NCI-H1092 (cell line): ENCODE measurements at regions not wholly inside any gene's neighbourhood (a gene's known extent, or its start where the extent isn't known, plus 50 kb on each side); places are given as distances from the start of the nearest gene placed in this dataset.
"Not testable (repeated sequence)": the region's sequence is repeated elsewhere in the genome, so short reads cannot be mapped to it uniquely, and the experiment has no call there.

Experiments used
- DNase-seq: peaks from one replicate; lab custom pipeline; 2025; lab: John Stamatoyannopoulos, UW

DNA sequence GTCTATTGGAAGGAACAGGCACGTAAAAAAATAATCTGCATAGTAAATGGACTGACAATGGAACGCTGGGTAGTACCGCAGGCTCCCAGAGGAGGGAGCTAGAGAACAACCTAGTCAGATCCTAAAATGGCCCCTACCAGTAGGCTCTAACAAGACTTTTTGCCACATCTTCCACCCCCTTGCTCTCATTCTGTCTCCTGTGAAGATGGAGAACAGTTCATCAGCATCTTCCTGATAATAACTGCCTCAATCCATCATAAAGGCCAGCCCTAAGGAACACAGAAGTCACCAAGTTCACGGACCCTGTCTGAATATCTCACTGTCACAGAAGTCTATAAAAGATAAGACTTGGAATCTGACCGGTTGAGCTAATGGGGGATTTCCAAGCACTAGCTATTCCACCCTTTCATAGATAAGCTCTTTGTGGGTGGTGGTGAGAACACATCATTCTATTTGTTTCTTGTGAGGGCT is 133.4 kb downstream of the SLC1A3 start:
- DNase-seq = no peak

GRCh38 chr5:36740259-36740898 is 134.0 kb downstream of the SLC1A3 start:
- DNase-seq = no peak

GRCh38 chr5:36741128-36741527 is 134.7 kb downstream of the SLC1A3 start:
- no peak for DNase-seq

DNA sequence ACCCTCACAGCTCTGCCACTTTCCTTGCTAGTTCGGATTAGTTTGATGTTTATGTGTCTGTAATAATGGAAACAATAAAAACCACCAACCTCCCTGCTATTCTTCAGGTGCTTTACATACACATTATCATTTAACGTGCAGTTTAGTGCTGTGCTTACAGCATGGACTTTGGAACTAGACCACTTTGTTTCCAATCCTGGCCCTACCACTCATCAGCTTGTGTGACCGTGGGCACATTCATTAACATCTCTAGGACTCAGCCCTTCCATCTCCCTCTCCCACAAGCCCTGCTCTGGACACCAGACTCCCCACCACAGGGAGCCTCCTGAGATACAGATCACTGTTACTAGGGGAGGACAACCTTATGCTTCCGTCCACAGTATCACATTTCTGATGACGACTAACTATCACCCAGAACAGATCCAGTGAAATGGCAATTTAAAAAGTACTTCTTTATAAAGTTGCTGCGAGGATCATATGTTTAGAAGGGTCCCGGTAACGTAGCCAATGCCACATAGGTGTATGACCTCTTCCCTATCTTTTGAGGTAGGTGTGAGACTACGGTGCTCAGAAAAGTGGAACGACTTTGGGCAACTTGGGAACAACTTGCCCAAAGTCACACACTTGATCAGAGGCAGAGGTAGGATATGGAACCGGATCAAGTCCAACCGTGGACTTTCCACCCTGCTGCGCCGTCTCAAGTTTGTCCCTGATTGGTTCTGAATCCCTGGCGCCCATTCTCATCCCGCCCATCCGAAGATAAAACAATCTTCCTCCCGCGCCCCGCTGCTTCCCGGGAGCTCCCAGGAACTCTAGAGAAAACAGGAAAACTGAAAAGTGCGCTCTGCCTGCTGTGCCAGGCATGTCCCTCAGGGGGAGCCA is 132.4 kb upstream of the NIPBL start:
- peak; percentile 17 for DNase-seq

- DNase-seq = peak; percentile 26
Measured at GRCh38 chr5:36744773-36745589, 131.6 kb upstream of the NIPBL start.

- DNase-seq = not testable (repeated sequence)
Measured at GRCh38 chr5:36747794-36748193, 128.8 kb upstream of the NIPBL start.

- DNase-seq = no peak
Measured at GRCh38 chr5:36751886-36752285, 124.7 kb upstream of the NIPBL start.

GRCh38 chr5:36755342-36755741 is 121.2 kb upstream of the NIPBL start:
- no peak for DNase-seq

GRCh38 chr5:36755920-36756488 is 120.6 kb upstream of the NIPBL start:
- DNase-seq = no peak

GRCh38 chr5:36756848-36757247 is 119.7 kb upstream of the NIPBL start:
- no peak for DNase-seq

- DNase-seq = no peak
Measured at GRCh38 chr5:36759117-36759516, 117.5 kb upstream of the NIPBL start.

DNA sequence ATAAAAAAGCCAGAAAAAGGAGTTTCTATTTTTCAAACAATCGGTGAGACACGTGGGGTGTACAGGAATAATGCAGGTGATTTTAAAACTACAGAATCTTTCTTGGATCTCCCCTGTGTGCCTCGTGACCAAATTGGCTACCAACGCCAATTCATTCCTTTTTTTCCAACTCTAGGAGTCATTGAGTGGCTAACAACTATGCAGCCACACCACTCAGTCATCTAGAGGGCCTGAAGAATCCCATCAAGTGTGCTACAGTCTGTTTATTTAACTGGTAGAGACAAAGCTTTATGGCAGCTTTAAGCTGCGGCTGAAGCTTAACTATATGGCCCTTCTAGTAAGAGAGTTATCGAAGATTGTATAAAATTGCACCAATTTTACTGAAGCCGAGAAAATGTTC is 113.1 kb upstream of the NIPBL start:
- DNase-seq = no peak

DNA sequence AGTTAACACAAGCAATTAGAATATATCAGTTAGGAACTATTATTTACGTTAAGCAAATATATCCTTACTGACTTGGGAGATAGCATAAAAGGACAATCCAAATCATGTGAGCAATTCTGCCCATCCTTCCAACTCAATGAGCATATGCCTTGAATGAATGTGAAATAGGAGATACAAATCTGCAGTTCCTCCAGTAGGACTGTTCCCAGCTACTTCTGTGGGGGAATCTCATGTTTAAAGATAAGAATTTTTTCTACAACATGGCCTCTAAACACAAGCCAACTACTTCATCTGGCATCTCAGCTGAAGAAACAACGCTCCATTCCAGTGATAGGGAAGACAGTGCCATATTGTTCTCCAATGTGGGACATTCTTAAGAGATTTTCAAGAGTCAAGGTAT is 110.7 kb upstream of the NIPBL start:
- DNase-seq = no peak

GRCh38 chr5:36766981-36767380 is 109.6 kb upstream of the NIPBL start:
- DNase-seq = no peak

GRCh38 chr5:36768450-36768849 is 108.1 kb upstream of the NIPBL start:
- DNase-seq = no peak

DNA sequence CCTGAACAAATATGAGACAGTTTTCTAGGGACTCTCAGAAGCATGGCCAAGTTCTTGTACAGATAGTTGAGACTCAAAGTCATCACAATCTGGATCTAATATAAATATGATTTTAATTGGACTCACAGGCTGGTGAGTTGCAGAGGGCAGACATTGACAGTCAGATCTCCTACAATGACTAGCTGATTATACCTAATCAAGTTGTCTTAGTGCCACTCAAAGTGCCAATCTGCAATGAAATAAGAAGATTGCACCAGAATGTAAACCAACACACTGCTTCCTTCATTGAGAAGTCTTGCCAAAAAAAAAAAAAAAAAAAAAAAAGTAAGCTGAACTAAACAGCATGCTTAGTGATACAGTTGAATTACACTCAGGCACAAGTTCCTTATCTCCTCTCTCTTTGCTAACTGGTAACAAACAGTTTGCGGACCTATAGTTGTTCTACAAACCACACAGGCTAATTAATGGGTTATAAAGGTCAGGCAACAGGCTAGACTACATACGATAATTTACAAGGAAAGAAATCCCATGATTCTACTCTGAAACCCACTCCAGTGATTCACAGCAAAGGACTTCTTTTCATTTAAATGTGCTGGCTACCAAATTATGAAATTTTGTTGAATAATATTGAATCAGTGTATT is 107.3 kb upstream of the NIPBL start:
- no peak for DNase-seq

- DNase-seq = no peak
Measured at GRCh38 chr5:36770125-36770524, 106.4 kb upstream of the NIPBL start.

GRCh38 chr5:36772276-36773140 is 104.1 kb upstream of the NIPBL start:
- no peak for DNase-seq

DNA sequence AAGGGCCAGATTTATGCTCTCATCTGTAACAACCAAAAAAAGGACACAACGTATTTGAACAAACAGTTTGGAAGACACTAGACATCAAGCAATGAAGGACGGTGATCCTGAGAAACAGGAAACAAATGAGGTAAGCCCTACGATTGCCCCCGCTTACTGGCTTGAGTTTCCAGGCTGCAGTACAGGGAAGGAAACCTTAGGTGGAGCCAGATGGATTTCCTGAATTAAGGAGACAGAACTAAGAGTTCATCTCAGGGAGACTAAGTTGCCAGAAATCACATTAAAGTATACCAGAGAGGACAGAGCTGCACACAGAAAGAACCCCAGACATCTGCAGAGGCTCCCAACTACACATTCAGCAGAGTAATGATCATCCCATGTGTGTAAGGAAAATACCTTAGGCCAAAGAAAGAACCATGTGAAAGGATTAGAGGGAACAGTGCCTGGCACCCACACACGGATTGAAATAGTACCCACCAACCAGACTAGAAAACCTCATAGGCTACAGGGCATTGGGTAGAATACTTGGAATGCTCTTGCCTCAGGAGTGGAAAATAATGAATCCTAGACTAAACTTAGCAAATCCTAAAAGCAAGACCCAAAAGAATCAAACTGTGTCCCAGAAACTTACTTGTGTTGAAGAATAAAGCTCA is 99.3 kb upstream of the NIPBL start:
- peak; percentile 2 for DNase-seq

GRCh38 chr5:36778336-36778735 is 98.2 kb upstream of the NIPBL start:
- DNase-seq = no peak
